Left renal pelvis (tissue), 4 donors: ENCODE measurements at regions not wholly inside any gene's neighbourhood (a gene's known extent, or its start where the extent isn't known, plus 50 kb on each side); places are given as distances from the start of the nearest gene placed in this dataset.

ENCODE experiments used
- DNase-seq, 4 donors: peaks; one replicate each; pipeline ENCODE4 v3.0.0-alpha.2; 2013; ENCODE audit warnings: low read depth in 4 of 4, low spot score in 3 of 4

- no peak for DNase-seq
These were observed 167.7 kb downstream of the ANAPC1 start for GRCh38 chr2:111715987-111716904.

GRCh38 chr2:111716905-111717775, 166.9 kb downstream of the ANAPC1 start:
- DNase-seq: no peak
